Kasumi-1 (cell line): ENCODE measurements at regions not wholly inside any gene's neighbourhood (a gene's known extent, or its start where the extent isn't known, plus 50 kb on each side); places are given as distances from the start of the nearest gene placed in this dataset.
A peak's percentile ranks its signal among the peaks of the same experiment; 100 is the strongest.

Experiments used
- DNase-seq, 2 experiments: peaks; one replicate each; lab custom pipeline; 2025; lab: John Stamatoyannopoulos, UW

- DNase-seq: no peak
Measured at GRCh38 chr3:102113421-102114041, 264.2 kb downstream of the NFKBIZ start.

GRCh38 chr3:102114264-102114979 lies 265.1 kb downstream of the NFKBIZ start:
- DNase-seq: no peak

- DNase-seq: no peak
Measured at GRCh38 chr3:102122527-102122926, 273.2 kb downstream of the NFKBIZ start.

- no peak for DNase-seq
Measured at GRCh38 chr3:102123590-102124190, 274.4 kb downstream of the NFKBIZ start.

- no peak for DNase-seq
Measured at GRCh38 chr3:102124282-102124681, 275.0 kb downstream of the NFKBIZ start.

- no peak for DNase-seq
Measured at GRCh38 chr3:102124704-102125103, 275.4 kb downstream of the NFKBIZ start.

GRCh38 chr3:102125197-102125993 lies 276.1 kb downstream of the NFKBIZ start:
- no peak for DNase-seq

GRCh38 chr3:102125994-102126368 lies 276.7 kb downstream of the NFKBIZ start:
- DNase-seq: no peak

- peak; percentile 12 to 33 for DNase-seq
Measured at GRCh38 chr3:102129760-102130608, 280.7 kb downstream of the NFKBIZ start.

GRCh38 chr3:102132370-102132769 lies 283.1 kb downstream of the NFKBIZ start:
- DNase-seq: no peak

- DNase-seq: no peak
Measured at GRCh38 chr3:102133376-102133775, 284.1 kb downstream of the NFKBIZ start.

GRCh38 chr3:102135316-102135715 lies 286.0 kb downstream of the NFKBIZ start:
- no peak for DNase-seq

- DNase-seq: no peak
Measured at GRCh38 chr3:102136183-102136582, 286.9 kb downstream of the NFKBIZ start.

GRCh38 chr3:102140116-102140515 lies 290.8 kb downstream of the NFKBIZ start:
- DNase-seq: no peak

- no peak for DNase-seq
Measured at GRCh38 chr3:102141096-102141927, 292.0 kb downstream of the NFKBIZ start.

GRCh38 chr3:102141928-102142239 lies 292.6 kb downstream of the NFKBIZ start:
- no peak for DNase-seq

GRCh38 chr3:102142379-102143060 lies 292.3 kb upstream of the ZPLD1 start:
- DNase-seq: no peak

- no peak for DNase-seq
Measured at GRCh38 chr3:102143536-102143935, 291.3 kb upstream of the ZPLD1 start.

- no peak for DNase-seq
Measured at GRCh38 chr3:102144063-102144462, 290.8 kb upstream of the ZPLD1 start.

GRCh38 chr3:102148598-102149337 lies 286.0 kb upstream of the ZPLD1 start:
- DNase-seq: no peak
